WTC11 (cell line): ENCODE measurements at regions not wholly inside any gene's neighbourhood (a gene's known extent, or its start where the extent isn't known, plus 50 kb on each side); places are given as distances from the start of the nearest gene placed in this dataset.

ENCODE experiments used
- FOXJ3 ChIP-seq: sonication (generic); formaldehyde crosslinking; IDR thresholded peaks from 2 replicates; pipeline ENCODE4 v1.9.0; 2021; ENCODE audit warnings: missing genetic modification reagents, mild to moderate bottlenecking, borderline replicate concordance
- IRF2 ChIP-seq: sonication (generic); formaldehyde crosslinking; IDR thresholded peaks from 2 replicates; pipeline ENCODE4 v1.8.0; 2022; ENCODE audit warnings: low read depth, missing genetic modification reagents, borderline replicate concordance
- JUN ChIP-seq: sonication (generic); formaldehyde crosslinking; IDR thresholded peaks from 2 replicates; pipeline ENCODE4 v1.8.0; 2023; ENCODE audit warnings: mild to moderate bottlenecking, missing genetic modification reagents
- NR3C1 ChIP-seq: sonication (generic); formaldehyde crosslinking; conservative IDR thresholded peaks from 2 replicates; pipeline ENCODE4 v1.8.1; 2023; ENCODE audit warnings: low read depth, mild to moderate bottlenecking, missing genetic modification reagents
- SP1 ChIP-seq: sonication (generic); formaldehyde crosslinking; conservative IDR thresholded peaks from 2 replicates; pipeline ENCODE4 v1.8.1; 2022; ENCODE audit warnings: missing genetic modification reagents
- ZNF121 ChIP-seq: sonication (generic); formaldehyde crosslinking; IDR thresholded peaks from 2 replicates; pipeline ENCODE4 v1.8.0; 2023; ENCODE audit warnings: missing genetic modification reagents
- ZNF219 ChIP-seq: sonication (generic); formaldehyde crosslinking; IDR thresholded peaks from 2 replicates; pipeline ENCODE4 v1.8.0; 2023; ENCODE audit warnings: missing genetic modification reagents, mild to moderate bottlenecking, borderline replicate concordance
- TF ChIP-seq, protein P1 (sequence below): fragments of 200-600 bp; IDR thresholded peaks from 2 replicates; pipeline ENCODE4 v1.8.0; 2022; ENCODE audit warnings: antibody characterized with exemption
- TF ChIP-seq, protein P2 (sequence below): sonication (generic); formaldehyde crosslinking; IDR thresholded peaks from 2 replicates; pipeline ENCODE4 v1.8.0; 2022; ENCODE audit warnings: mild to moderate bottlenecking, missing genetic modification reagents
- TF ChIP-seq, protein P3 (sequence below): sonication (generic); formaldehyde crosslinking; IDR thresholded peaks from 2 replicates; pipeline ENCODE4 v1.8.1; 2023; ENCODE audit warnings: mild to moderate bottlenecking, moderate library complexity, missing genetic modification reagents
- TF ChIP-seq, protein P4 (sequence below): sonication (generic); formaldehyde crosslinking; IDR thresholded peaks from 2 replicates; pipeline ENCODE4 v1.8.1; 2023; ENCODE audit warnings: mild to moderate bottlenecking, missing genetic modification reagents, moderate library complexity
- TF ChIP-seq, protein P5 (sequence below): sonication (generic); formaldehyde crosslinking; IDR thresholded peaks from 2 replicates; pipeline ENCODE4 v1.8.1; 2022; ENCODE audit warnings: low read depth, missing genetic modification reagents, borderline replicate concordance

DNA sequence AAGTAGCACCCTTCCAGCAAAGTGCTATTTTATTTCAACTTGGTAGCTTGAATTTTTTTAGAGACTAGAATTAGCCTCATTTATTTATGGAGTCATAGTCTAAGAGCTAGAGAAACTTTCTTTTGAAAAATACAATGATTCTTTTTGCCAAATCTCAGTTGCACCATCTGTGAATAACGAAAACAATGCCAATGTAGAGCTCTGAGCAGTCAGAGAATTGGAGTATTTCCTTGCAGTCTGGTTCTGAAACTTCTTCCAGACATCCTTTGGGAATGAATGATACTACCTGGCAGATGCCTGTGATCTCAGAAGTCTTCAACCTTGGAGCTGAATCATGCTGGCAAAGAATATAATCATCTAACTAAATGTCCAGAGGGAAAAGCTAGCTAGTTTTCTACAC lies 511.5 kb upstream of the CYLC2 start:
- TF ChIP-seq SP1 (CRISPR knock-in tag) (no peak), ZNF121 (CRISPR knock-in tag) (no peak), NR3C1 (CRISPR knock-in tag) (no peak), JUN (CRISPR knock-in tag) (no peak), IRF2 (no peak), FOXJ3 (CRISPR knock-in tag) (no peak), ZNF219 (no peak)
- TF ChIP-seq, protein P1, sequence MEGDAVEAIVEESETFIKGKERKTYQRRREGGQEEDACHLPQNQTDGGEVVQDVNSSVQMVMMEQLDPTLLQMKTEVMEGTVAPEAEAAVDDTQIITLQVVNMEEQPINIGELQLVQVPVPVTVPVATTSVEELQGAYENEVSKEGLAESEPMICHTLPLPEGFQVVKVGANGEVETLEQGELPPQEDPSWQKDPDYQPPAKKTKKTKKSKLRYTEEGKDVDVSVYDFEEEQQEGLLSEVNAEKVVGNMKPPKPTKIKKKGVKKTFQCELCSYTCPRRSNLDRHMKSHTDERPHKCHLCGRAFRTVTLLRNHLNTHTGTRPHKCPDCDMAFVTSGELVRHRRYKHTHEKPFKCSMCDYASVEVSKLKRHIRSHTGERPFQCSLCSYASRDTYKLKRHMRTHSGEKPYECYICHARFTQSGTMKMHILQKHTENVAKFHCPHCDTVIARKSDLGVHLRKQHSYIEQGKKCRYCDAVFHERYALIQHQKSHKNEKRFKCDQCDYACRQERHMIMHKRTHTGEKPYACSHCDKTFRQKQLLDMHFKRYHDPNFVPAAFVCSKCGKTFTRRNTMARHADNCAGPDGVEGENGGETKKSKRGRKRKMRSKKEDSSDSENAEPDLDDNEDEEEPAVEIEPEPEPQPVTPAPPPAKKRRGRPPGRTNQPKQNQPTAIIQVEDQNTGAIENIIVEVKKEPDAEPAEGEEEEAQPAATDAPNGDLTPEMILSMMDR = no peak
- TF ChIP-seq, protein P2, sequence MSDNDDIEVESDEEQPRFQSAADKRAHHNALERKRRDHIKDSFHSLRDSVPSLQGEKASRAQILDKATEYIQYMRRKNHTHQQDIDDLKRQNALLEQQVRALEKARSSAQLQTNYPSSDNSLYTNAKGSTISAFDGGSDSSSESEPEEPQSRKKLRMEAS (CRISPR knock-in tag) = no peak
- TF ChIP-seq, protein P3, sequence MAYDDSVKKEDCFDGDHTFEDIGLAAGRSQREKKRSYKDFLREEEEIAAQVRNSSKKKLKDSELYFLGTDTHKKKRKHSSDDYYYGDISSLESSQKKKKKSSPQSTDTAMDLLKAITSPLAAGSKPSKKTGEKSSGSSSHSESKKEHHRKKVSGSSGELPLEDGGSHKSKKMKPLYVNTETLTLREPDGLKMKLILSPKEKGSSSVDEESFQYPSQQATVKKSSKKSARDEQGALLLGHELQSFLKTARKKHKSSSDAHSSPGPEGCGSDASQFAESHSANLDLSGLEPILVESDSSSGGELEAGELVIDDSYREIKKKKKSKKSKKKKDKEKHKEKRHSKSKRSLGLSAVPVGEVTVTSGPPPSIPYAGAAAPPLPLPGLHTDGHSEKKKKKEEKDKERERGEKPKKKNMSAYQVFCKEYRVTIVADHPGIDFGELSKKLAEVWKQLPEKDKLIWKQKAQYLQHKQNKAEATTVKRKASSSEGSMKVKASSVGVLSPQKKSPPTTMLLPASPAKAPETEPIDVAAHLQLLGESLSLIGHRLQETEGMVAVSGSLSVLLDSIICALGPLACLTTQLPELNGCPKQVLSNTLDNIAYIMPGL = no peak
- TF ChIP-seq, protein P4, sequence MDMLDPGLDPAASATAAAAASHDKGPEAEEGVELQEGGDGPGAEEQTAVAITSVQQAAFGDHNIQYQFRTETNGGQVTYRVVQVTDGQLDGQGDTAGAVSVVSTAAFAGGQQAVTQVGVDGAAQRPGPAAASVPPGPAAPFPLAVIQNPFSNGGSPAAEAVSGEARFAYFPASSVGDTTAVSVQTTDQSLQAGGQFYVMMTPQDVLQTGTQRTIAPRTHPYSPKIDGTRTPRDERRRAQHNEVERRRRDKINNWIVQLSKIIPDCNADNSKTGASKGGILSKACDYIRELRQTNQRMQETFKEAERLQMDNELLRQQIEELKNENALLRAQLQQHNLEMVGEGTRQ = no peak
- TF ChIP-seq, protein P5, sequence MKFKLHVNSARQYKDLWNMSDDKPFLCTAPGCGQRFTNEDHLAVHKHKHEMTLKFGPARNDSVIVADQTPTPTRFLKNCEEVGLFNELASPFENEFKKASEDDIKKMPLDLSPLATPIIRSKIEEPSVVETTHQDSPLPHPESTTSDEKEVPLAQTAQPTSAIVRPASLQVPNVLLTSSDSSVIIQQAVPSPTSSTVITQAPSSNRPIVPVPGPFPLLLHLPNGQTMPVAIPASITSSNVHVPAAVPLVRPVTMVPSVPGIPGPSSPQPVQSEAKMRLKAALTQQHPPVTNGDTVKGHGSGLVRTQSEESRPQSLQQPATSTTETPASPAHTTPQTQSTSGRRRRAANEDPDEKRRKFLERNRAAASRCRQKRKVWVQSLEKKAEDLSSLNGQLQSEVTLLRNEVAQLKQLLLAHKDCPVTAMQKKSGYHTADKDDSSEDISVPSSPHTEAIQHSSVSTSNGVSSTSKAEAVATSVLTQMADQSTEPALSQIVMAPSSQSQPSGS (CRISPR knock-in tag) = no peak
